Activated B cell treated with CpG ODN at 0.5 μM for 24 hours (primary cell): ENCODE measurements at regions not wholly inside any gene's neighbourhood (a gene's known extent, or its start where the extent isn't known, plus 50 kb on each side); places are given as distances from the start of the nearest gene placed in this dataset.

Source experiments
- ATAC-seq: fragments of 200-7000 bp; cut with Tn5 transposase; one replicate; pipeline ENCODE4 v1.10.0; 2021; ENCODE audit warnings: low read depth, mild to moderate bottlenecking, moderate library complexity
- CTCF ChIA-PET: fragments of 350-600 bp; sonication (Branson Sonifier 250); formaldehyde crosslinking; loops from one replicate; lab custom pipeline; 2021; ENCODE audit warnings: antibody characterized with exemption; lab: Charles Lee
- POLR2A ChIA-PET: fragments of 350-600 bp; sonication (Branson Sonifier 250); formaldehyde crosslinking; loops from one replicate; lab custom pipeline; 2021; ENCODE audit warnings: antibody characterized with exemption; lab: Charles Lee
- DNase-seq: peaks from one replicate; pipeline ENCODE4 v3.0.0; 2022
- H3K27ac Mint-ChIP-seq: one replicate; pipeline ENCODE4 v1.8.0; 2020; ENCODE audit warnings: mixed read lengths
- H3K27me3 Mint-ChIP-seq: one replicate; pipeline ENCODE4 v1.8.0; 2021; ENCODE audit warnings: mixed read lengths
- H3K36me3 Mint-ChIP-seq: one replicate; pipeline ENCODE4 v1.8.0; 2021; ENCODE audit warnings: low read depth, mixed read lengths
- H3K4me1 Mint-ChIP-seq: one replicate; pipeline ENCODE4 v1.8.0; 2021; ENCODE audit warnings: mixed read lengths
- H3K4me3 Mint-ChIP-seq: one replicate; pipeline ENCODE4 v1.8.0; 2020; ENCODE audit warnings: mild to moderate bottlenecking, mixed read lengths
- H3K9me3 Mint-ChIP-seq: one replicate; pipeline ENCODE4 v1.8.0; 2020; ENCODE audit warnings: mixed read lengths
- CTCF ChIP-seq: fragments of 200-600 bp; IDR thresholded peaks from one replicate; pipeline ENCODE4 v1.8.0; 2022; ENCODE audit warnings: antibody characterized with exemption, mild to moderate bottlenecking
- intact Hi-C: fragments of 100-400 bp; cut with micrococcal nuclease; formaldehyde crosslinking; loops from one replicate; pipeline ENCODE4 v1.15.1; 2024

- Mint-ChIP-seq H3K9me3 (peaks cover 5% of the 10 kb centered on the region), H3K4me3 (no peak overlapping the region), H3K27ac (no peak overlapping the region), H3K27me3 (no peaks in the 10 kb centered on the region), H3K36me3 (no peaks in the 10 kb centered on the region), H3K4me1 (no peaks in the 10 kb centered on the region)
- no peak for DNase-seq
- no peak for ATAC-seq
- CTCF ChIA-PET = no interaction called here
- intact Hi-C loops = no loop called here
- POLR2A ChIA-PET = no interaction called here
- TF ChIP-seq CTCF = no peak
These were observed 168.4 kb upstream of the CSNK1A1L start for GRCh38 chr13:37273836-37274235.

- Mint-ChIP-seq H3K27ac (no peak overlapping the region), H3K27me3 (no peaks in the 10 kb centered on the region), H3K36me3 (no peaks in the 10 kb centered on the region), H3K4me3 (no peak overlapping the region), H3K4me1 (no peaks in the 10 kb centered on the region), H3K9me3 (peaks cover 3% of the 10 kb centered on the region)
- DNase-seq = no peak
- POLR2A ChIA-PET = no interaction called here
- intact Hi-C loops = no loop called here
- ATAC-seq = no peak
- CTCF ChIA-PET = no interaction called here
- no peak for TF ChIP-seq CTCF
These were observed 164.9 kb upstream of the CSNK1A1L start for GRCh38 chr13:37270226-37271001.

GRCh38 chr13:37263871-37264270 is 158.4 kb upstream of the CSNK1A1L start:
- no peak for DNase-seq
- intact Hi-C loops = no loop called here
- Mint-ChIP-seq H3K36me3 (no peaks in the 10 kb centered on the region), H3K27me3 (no peaks in the 10 kb centered on the region), H3K27ac (no peak overlapping the region), H3K9me3 (peaks cover 27% of the 10 kb centered on the region), H3K4me1 (no peaks in the 10 kb centered on the region), H3K4me3 (no peak overlapping the region)
- CTCF ChIA-PET = no interaction called here
- TF ChIP-seq CTCF = no peak
- POLR2A ChIA-PET = no interaction called here
- ATAC-seq = no peak

GRCh38 chr13:37257706-37258105 is 152.2 kb upstream of the CSNK1A1L start:
- Mint-ChIP-seq H3K27ac (no peak overlapping the region), H3K9me3 (peaks cover 20% of the 10 kb centered on the region), H3K4me1 (no peaks in the 10 kb centered on the region), H3K27me3 (no peaks in the 10 kb centered on the region), H3K4me3 (no peak overlapping the region), H3K36me3 (no peaks in the 10 kb centered on the region)
- DNase-seq (no peak), ATAC-seq (no peak)
- ChIA-PET POLR2A (no interaction called here), CTCF (no interaction called here)
- intact Hi-C loops = no loop called here
- no peak for TF ChIP-seq CTCF

GRCh38 chr13:37257051-37257450 is 151.6 kb upstream of the CSNK1A1L start:
- Mint-ChIP-seq H3K4me3 (no peak overlapping the region), H3K27me3 (no peaks in the 10 kb centered on the region), H3K27ac (no peak overlapping the region), H3K9me3 (peaks cover 18% of the 10 kb centered on the region), H3K4me1 (no peaks in the 10 kb centered on the region), H3K36me3 (no peaks in the 10 kb centered on the region)
- CTCF ChIA-PET = no interaction called here
- no peak for TF ChIP-seq CTCF
- POLR2A ChIA-PET = no interaction called here
- intact Hi-C loops = no loop called here
- DNase-seq (no peak), ATAC-seq (no peak)
